Activated CD8-positive, alpha-beta memory T cell treated with anti-CD3 and anti-CD28 coated beads for 36 hours (primary cell): ENCODE measurements at regions not wholly inside any gene's neighbourhood (a gene's known extent, or its start where the extent isn't known, plus 50 kb on each side); places are given as distances from the start of the nearest gene placed in this dataset.

Source experiments
- CTCF ChIA-PET: fragments of 350-600 bp; sonication (Branson Sonifier 250); formaldehyde crosslinking; loops from one replicate; lab custom pipeline; 2021; ENCODE audit warnings: antibody characterized with exemption; lab: Charles Lee
- POLR2A ChIA-PET: fragments of 350-600 bp; sonication (Branson Sonifier 250); formaldehyde crosslinking; loops from one replicate; lab custom pipeline; 2021; ENCODE audit warnings: antibody characterized with exemption; lab: Charles Lee

- ChIA-PET POLR2A (no interaction called here), CTCF (interaction anchor here (0.7 kb wide), 1 partner anchor 88 kb away, joined by 3 read pairs; no protein-coding TSS in a partner anchor)
Measured at GRCh38 chr2:105951384-105951694, 206.6 kb downstream of the NCK2 start.

GRCh38 chr2:105950521-105951383, 206.0 kb downstream of the NCK2 start:
- CTCF ChIA-PET = no interaction called here

GRCh38 chr2:105943977-105944376, 199.3 kb downstream of the NCK2 start:
- ChIA-PET CTCF (no interaction called here), POLR2A (no interaction called here)

More at GRCh38 chr2:105950521-105951383, 206.0 kb downstream of the NCK2 start:
- POLR2A ChIA-PET = no interaction called here
